ENCODE measurements at regions not wholly inside any gene's neighbourhood (a gene's known extent, or its start where the extent isn't known, plus 50 kb on each side); places are given as distances from the start of the nearest gene placed in this dataset.

DNA sequence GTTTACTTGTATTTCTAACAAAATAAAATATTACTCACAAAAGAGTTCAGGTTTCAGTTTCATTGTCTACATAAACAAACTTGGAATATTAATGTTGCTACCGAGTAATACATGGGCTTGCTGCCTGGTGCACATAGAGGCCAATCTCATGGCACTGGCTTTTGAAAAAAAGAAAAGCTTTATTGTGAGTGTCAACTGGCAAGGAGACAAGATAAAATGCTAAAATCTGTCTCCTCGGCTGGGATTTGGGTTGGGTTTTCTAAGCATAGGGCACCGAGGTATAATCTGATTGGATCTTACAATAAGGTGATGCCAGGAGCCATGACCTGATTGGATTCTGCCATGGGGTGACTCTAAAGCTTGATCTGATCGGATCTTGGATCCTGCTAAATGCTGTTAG is 1519.9 kb upstream of the MIR17HG start:
- Histone ChIP-seq H3K79me1 (ENCODE audit: low read length) (no peaks in the 10 kb centered on the region), H3K4ac (ENCODE audit: low read depth, low read length) (no peak overlapping the region), H4K8ac (ENCODE audit: low read depth, low read length) (no peak overlapping the region), H2BK12ac (ENCODE audit: low read length) (no peak overlapping the region), H3K36me3 (ENCODE audit: control insufficient read depth in 1 of 2, insufficient read depth in 2 of 2, low read length in 2 of 2) (no peaks in the 10 kb centered on the region), H3K23ac (ENCODE audit: low read length) (peak overlapping the region; percentile 15), H3K4me3 (ENCODE audit: low read depth, low read length) (no peak overlapping the region), H3K27ac (ENCODE audit: low read depth, low read length) (no peak overlapping the region), H2BK120ac (ENCODE audit: insufficient read depth, low read length, poor library complexity) (no peak overlapping the region), H3K18ac (ENCODE audit: low read length) (no peak overlapping the region), H3K14ac (ENCODE audit: low read length) (no peak overlapping the region), H3K79me2 (ENCODE audit: control insufficient read depth, insufficient read depth, low read length, poor library complexity) (no peaks in the 10 kb centered on the region), H3K4me2 (ENCODE audit: low read length) (no peak overlapping the region), H2AK5ac (ENCODE audit: low read length) (no peak overlapping the region), H3K27me3 (ENCODE audit: insufficient read depth, low read length) (no peaks in the 10 kb centered on the region), H2AFZ (ENCODE audit: insufficient read depth, low read length, poor library complexity) (no peak overlapping the region), H4K91ac (ENCODE audit: low read depth, low read length) (no peak overlapping the region), H3K9ac (ENCODE audit: low read length) (no peak overlapping the region), H3K4me1 (ENCODE audit: control insufficient read depth in 1 of 2, insufficient read depth in 2 of 2, low read length in 2 of 2) (no peaks in the 10 kb centered on the region), H2BK5ac (ENCODE audit: low read depth, low read length, poor library complexity) (no peak overlapping the region), H4K12ac (ENCODE audit: low read depth, low read length) (no peak overlapping the region), H3K9me3 (ENCODE audit: insufficient read depth, low read depth, low read length) (no peaks in the 10 kb centered on the region)
- WGBS (ENCODE audit: extremely low coverage, insufficient coverage, insufficient read length): no CpG with 5 or more reads among the region's 4 CpGs
- DNase-seq: no peak

DNA sequence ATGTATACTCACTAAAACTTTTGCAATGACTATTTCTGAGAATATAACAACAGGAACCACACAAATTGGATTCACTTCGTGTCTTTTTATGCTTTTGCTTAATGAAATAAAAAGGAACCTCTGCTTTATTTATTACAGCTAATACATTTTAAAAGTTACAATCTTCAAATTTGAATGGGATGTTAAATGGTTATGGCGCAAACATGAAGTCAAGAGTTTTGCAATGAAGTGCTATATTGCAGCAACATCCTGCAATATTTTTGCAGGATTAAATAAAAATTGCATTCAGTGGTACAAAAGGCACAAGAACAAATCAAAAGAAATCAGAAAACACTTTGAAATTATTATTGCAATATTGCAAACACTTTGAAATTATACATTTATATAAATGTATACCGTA is 1519.0 kb upstream of the MIR17HG start:
- Histone ChIP-seq H3K4me2 (ENCODE audit: low read length) (no peak overlapping the region), H4K91ac (ENCODE audit: low read depth, low read length) (no peak overlapping the region), H3K14ac (ENCODE audit: low read length) (no peak overlapping the region), H3K27me3 (ENCODE audit: insufficient read depth, low read length) (no peaks in the 10 kb centered on the region), H3K4me3 (ENCODE audit: low read depth, low read length) (no peak overlapping the region), H2BK5ac (ENCODE audit: low read depth, low read length, poor library complexity) (no peak overlapping the region), H4K12ac (ENCODE audit: low read depth, low read length) (no peak overlapping the region), H2AFZ (ENCODE audit: insufficient read depth, low read length, poor library complexity) (no peak overlapping the region), H2BK120ac (ENCODE audit: insufficient read depth, low read length, poor library complexity) (no peak overlapping the region), H3K79me2 (ENCODE audit: control insufficient read depth, insufficient read depth, low read length, poor library complexity) (no peaks in the 10 kb centered on the region), H2AK5ac (ENCODE audit: low read length) (no peak overlapping the region), H3K23ac (ENCODE audit: low read length) (no peak overlapping the region), H3K18ac (ENCODE audit: low read length) (no peak overlapping the region), H4K8ac (ENCODE audit: low read depth, low read length) (no peak overlapping the region), H3K79me1 (ENCODE audit: low read length) (no peaks in the 10 kb centered on the region), H3K36me3 (ENCODE audit: control insufficient read depth in 1 of 2, insufficient read depth in 2 of 2, low read length in 2 of 2) (no peaks in the 10 kb centered on the region), H3K9me3 (ENCODE audit: insufficient read depth, low read depth, low read length) (no peaks in the 10 kb centered on the region), H3K9ac (ENCODE audit: low read length) (no peak overlapping the region), H3K4me1 (ENCODE audit: control insufficient read depth in 1 of 2, insufficient read depth in 2 of 2, low read length in 2 of 2) (no peaks in the 10 kb centered on the region), H2BK12ac (ENCODE audit: low read length) (no peak overlapping the region), H3K4ac (ENCODE audit: low read depth, low read length) (no peak overlapping the region), H3K27ac (ENCODE audit: low read depth, low read length) (no peak overlapping the region)
- WGBS (ENCODE audit: extremely low coverage, insufficient coverage, insufficient read length): no CpG with 5 or more reads among the region's 3 CpGs
- no peak for DNase-seq

DNA sequence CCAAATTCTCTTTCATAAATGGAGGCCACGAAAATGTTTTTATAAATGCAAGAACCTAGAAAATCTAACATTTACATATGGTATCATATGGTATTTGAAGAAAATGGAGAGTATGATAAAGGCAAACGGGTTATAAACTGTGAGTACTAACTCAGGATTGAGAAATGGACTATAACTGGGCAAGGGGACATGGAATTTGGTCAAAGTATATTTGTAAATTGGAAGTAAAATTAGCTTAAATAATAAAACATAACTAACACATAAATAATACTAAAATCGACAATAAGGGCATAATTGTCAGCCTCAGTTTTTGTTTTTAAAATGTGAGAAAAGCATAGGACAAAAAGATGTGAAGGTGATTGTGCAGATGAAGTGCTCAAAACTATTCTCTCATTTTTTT is 1516.3 kb upstream of the MIR17HG start:
- Histone ChIP-seq H3K9me3 (ENCODE audit: insufficient read depth, low read depth, low read length) (no peaks in the 10 kb centered on the region), H3K14ac (ENCODE audit: low read length) (no peak overlapping the region), H3K4ac (ENCODE audit: low read depth, low read length) (no peak overlapping the region), H3K36me3 (ENCODE audit: control insufficient read depth in 1 of 2, insufficient read depth in 2 of 2, low read length in 2 of 2) (no peaks in the 10 kb centered on the region), H2BK12ac (ENCODE audit: low read length) (no peak overlapping the region), H2AK5ac (ENCODE audit: low read length) (no peak overlapping the region), H2AFZ (ENCODE audit: insufficient read depth, low read length, poor library complexity) (no peak overlapping the region), H3K4me2 (ENCODE audit: low read length) (no peak overlapping the region), H4K12ac (ENCODE audit: low read depth, low read length) (no peak overlapping the region), H3K23ac (ENCODE audit: low read length) (no peak overlapping the region), H3K4me1 (ENCODE audit: control insufficient read depth in 1 of 2, insufficient read depth in 2 of 2, low read length in 2 of 2) (no peaks in the 10 kb centered on the region), H3K27ac (ENCODE audit: low read depth, low read length) (no peak overlapping the region), H3K18ac (ENCODE audit: low read length) (no peak overlapping the region), H3K27me3 (ENCODE audit: insufficient read depth, low read length) (no peaks in the 10 kb centered on the region), H2BK5ac (ENCODE audit: low read depth, low read length, poor library complexity) (no peak overlapping the region), H3K4me3 (ENCODE audit: low read depth, low read length) (no peak overlapping the region), H4K8ac (ENCODE audit: low read depth, low read length) (no peak overlapping the region), H2BK120ac (ENCODE audit: insufficient read depth, low read length, poor library complexity) (no peak overlapping the region), H3K79me1 (ENCODE audit: low read length) (no peaks in the 10 kb centered on the region), H4K91ac (ENCODE audit: low read depth, low read length) (no peak overlapping the region), H3K79me2 (ENCODE audit: control insufficient read depth, insufficient read depth, low read length, poor library complexity) (no peaks in the 10 kb centered on the region), H3K9ac (ENCODE audit: low read length) (no peak overlapping the region)
- no CpG with 5 or more reads among the region's 3 CpGs for WGBS (ENCODE audit: extremely low coverage, insufficient coverage, insufficient read length)
- no peak for DNase-seq

DNA sequence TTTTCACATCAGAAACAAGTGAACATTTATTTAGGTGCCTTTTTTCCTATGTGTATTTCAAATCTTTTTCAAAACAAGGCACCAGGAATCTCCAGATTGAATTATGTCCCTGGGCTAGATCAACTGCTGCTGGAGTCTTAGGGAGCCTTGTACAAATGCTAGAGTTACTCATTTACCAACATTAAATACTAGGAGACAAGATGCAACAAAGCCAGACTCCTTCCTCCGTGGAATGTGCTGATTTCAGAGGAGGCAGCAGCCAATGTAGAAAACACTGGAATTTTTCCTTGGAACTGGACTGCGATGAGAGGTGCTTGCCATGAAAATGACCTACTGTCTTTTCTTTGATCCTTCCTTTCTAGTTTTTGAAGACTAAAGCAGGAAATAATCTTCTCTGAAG is 1514.7 kb upstream of the MIR17HG start:
- Histone ChIP-seq H3K27me3 (ENCODE audit: insufficient read depth, low read length) (no peaks in the 10 kb centered on the region), H3K4me2 (ENCODE audit: low read length) (no peak overlapping the region), H2BK5ac (ENCODE audit: low read depth, low read length, poor library complexity) (no peak overlapping the region), H3K4me3 (ENCODE audit: low read depth, low read length) (no peak overlapping the region), H2AK5ac (ENCODE audit: low read length) (no peak overlapping the region), H3K18ac (ENCODE audit: low read length) (no peak overlapping the region), H3K79me1 (ENCODE audit: low read length) (no peaks in the 10 kb centered on the region), H3K27ac (ENCODE audit: low read depth, low read length) (no peak overlapping the region), H3K14ac (ENCODE audit: low read length) (no peak overlapping the region), H4K8ac (ENCODE audit: low read depth, low read length) (no peak overlapping the region), H4K91ac (ENCODE audit: low read depth, low read length) (no peak overlapping the region), H2BK120ac (ENCODE audit: insufficient read depth, low read length, poor library complexity) (no peak overlapping the region), H3K23ac (ENCODE audit: low read length) (no peak overlapping the region), H3K79me2 (ENCODE audit: control insufficient read depth, insufficient read depth, low read length, poor library complexity) (no peaks in the 10 kb centered on the region), H3K4me1 (ENCODE audit: control insufficient read depth in 1 of 2, insufficient read depth in 2 of 2, low read length in 2 of 2) (no peaks in the 10 kb centered on the region), H3K36me3 (ENCODE audit: control insufficient read depth in 1 of 2, insufficient read depth in 2 of 2, low read length in 2 of 2) (no peaks in the 10 kb centered on the region), H4K12ac (ENCODE audit: low read depth, low read length) (no peak overlapping the region), H3K9ac (ENCODE audit: low read length) (no peak overlapping the region), H3K9me3 (ENCODE audit: insufficient read depth, low read depth, low read length) (no peaks in the 10 kb centered on the region), H3K4ac (ENCODE audit: low read depth, low read length) (no peak overlapping the region), H2BK12ac (ENCODE audit: low read length) (no peak overlapping the region), H2AFZ (ENCODE audit: insufficient read depth, low read length, poor library complexity) (no peak overlapping the region)
- no CpG with 5 or more reads among the region's 2 CpGs for WGBS (ENCODE audit: extremely low coverage, insufficient coverage, insufficient read length)
- no peak for DNase-seq

Measured in trophoblast cell (in vitro differentiated cells and primary cell).